ENCODE measurements at regions not wholly inside any gene's neighbourhood (a gene's known extent, or its start where the extent isn't known, plus 50 kb on each side); places are given as distances from the start of the nearest gene placed in this dataset.

- Histone ChIP-seq H2AFZ (ENCODE audit: low read length) (no peak overlapping the region), H3K79me2 (ENCODE audit: insufficient read depth, low read length) (no peaks in the 10 kb centered on the region), H3K9me3 (ENCODE audit: low read length) (no peaks in the 10 kb centered on the region), H3K27ac (ENCODE audit: extremely low read length, insufficient read depth, low read length) (no peak overlapping the region), H4K20me1 (ENCODE audit: insufficient read depth, low read length) (no peaks in the 10 kb centered on the region), H3K9ac (ENCODE audit: insufficient read depth, low read depth, low read length) (no peak overlapping the region), H3K4me2 (ENCODE audit: low read depth, low read length) (no peak overlapping the region), H3K36me3 (replicated peaks in 1 of 2; ENCODE audit: control insufficient read depth in 1 of 2, insufficient read depth in 2 of 2, low read length in 2 of 2) (no peaks in the 10 kb centered on the region), H3K4me3 (replicated peaks in 1 of 3; ENCODE audit: insufficient read depth in 1 of 3, low read depth in 2 of 3, low read length in 3 of 3) (no peak overlapping the region), H3K27me3 (ENCODE audit: control insufficient read depth in 1 of 2, insufficient read depth in 2 of 2, low read length in 2 of 2) (no peaks in the 10 kb centered on the region), H3K4me1 (ENCODE audit: insufficient read depth, low read length) (peaks cover 29% of the 10 kb centered on the region)
- ChIA-PET POLR2A (no interaction called here), CTCF (ENCODE audit: low intra/inter-chr PET ratio, low total read pairs) (no interaction called here)
- no peak for ATAC-seq
- no peak for FAIRE-seq
- no TSS peak for BruUV-seq (replicated peaks)
- intact Hi-C loops (cut with micrococcal nuclease; ENCODE audit: unreplicated experiment) = no loop called here
- 60% methylated on average over 3 of the region's 4 CpGs for WGBS (ENCODE audit: low lambda C conversion rate)
- DNase-seq (ENCODE audit: low spot score) = no peak
- in situ Hi-C loops (cut with HindIII; ENCODE audit: extremely low pct_ligation_motif_present, low pct_unique_long_range_greater_than_20kb) = no loop called here
- TF ChIP-seq CEBPG (CRISPR knock-in tag; IDR thresholded peaks at IDR 0.05) (no peak), NR2F6 (IDR thresholded peaks at IDR 0.05) (no peak), NR2F6 (CRISPR knock-in tag; IDR thresholded peaks at IDR 0.05) (no peak), TAF15 (IDR thresholded peaks at IDR 0.05; ENCODE audit: low read depth, low read length, poor library complexity, severe bottlenecking) (no peak), PATZ1 (CRISPR knock-in tag; IDR thresholded peaks at IDR 0.05) (no peak), ZBED4 (CRISPR knock-in tag; IDR thresholded peaks at IDR 0.05; ENCODE audit: borderline replicate concordance) (no peak), CBX2 (IDR thresholded peaks at IDR 0.05; ENCODE audit: low read depth, low read length) (no peak), CBX2 (CRISPR knock-in tag; IDR thresholded peaks at IDR 0.05; ENCODE audit: low read depth) (no peak), E2F5 (CRISPR knock-in tag; conservative IDR thresholded peaks at IDR 0.05) (no peak), STAG1 (CRISPR knock-in tag; IDR thresholded peaks at IDR 0.05) (no peak), ZNF564 (CRISPR knock-in tag; IDR thresholded peaks at IDR 0.05) (no peak), ZNF512 (CRISPR knock-in tag; IDR thresholded peaks at IDR 0.05) (no peak), HMG20A (CRISPR knock-in tag; IDR thresholded peaks at IDR 0.05; ENCODE audit: borderline replicate concordance) (no peak), SAP130 (CRISPR knock-in tag; IDR thresholded peaks at IDR 0.05; ENCODE audit: low read depth) (no peak)
These were observed 90.1 kb upstream of the PITX1 start for GRCh38 chr5:135124128-135124527.

Measured in HepG2 (cell line).